ENCODE measurements at regions not wholly inside any gene's neighbourhood (a gene's known extent, or its start where the extent isn't known, plus 50 kb on each side); places are given as distances from the start of the nearest gene placed in this dataset.

GRCh38 chr1:195979646-195980045 is 628.6 kb downstream of the KCNT2 start:
- ChIA-PET CTCF (no interaction called here), POLR2A (no interaction called here)
- Mint-ChIP-seq H3K27ac (no peak overlapping the region), H3K36me3 (ENCODE audit: low read depth) (no peaks in the 10 kb centered on the region), H3K4me3 (no peak overlapping the region), H3K9me3 (ENCODE audit: insufficient read depth) (no peaks in the 10 kb centered on the region), H3K27me3 (ENCODE audit: low read depth) (no peaks in the 10 kb centered on the region), H3K4me1 (ENCODE audit: low read depth) (no peaks in the 10 kb centered on the region)
- DNase-seq (no peak), ATAC-seq (no peak)

GRCh38 chr1:195973311-195973904 is 634.8 kb downstream of the KCNT2 start:
- no peak overlapping the region for H3K4me3 Mint-ChIP-seq
- H3K27me3 Mint-ChIP-seq (ENCODE audit: low read depth), result no peaks in the 10 kb centered on the region
- no peaks in the 10 kb centered on the region for H3K4me1 Mint-ChIP-seq (ENCODE audit: low read depth)
- POLR2A ChIA-PET, result no interaction called here
- no peak overlapping the region for H3K27ac Mint-ChIP-seq
- DNase-seq, result no peak
- no peaks in the 10 kb centered on the region for H3K36me3 Mint-ChIP-seq (ENCODE audit: low read depth)
- CTCF ChIA-PET, result no interaction called here
- no peaks in the 10 kb centered on the region for H3K9me3 Mint-ChIP-seq (ENCODE audit: insufficient read depth)
- no peak for ATAC-seq

- no peak overlapping the region for H3K4me3 Mint-ChIP-seq
- no peaks in the 10 kb centered on the region for H3K27me3 Mint-ChIP-seq (ENCODE audit: low read depth)
- no peaks in the 10 kb centered on the region for H3K9me3 Mint-ChIP-seq (ENCODE audit: insufficient read depth)
- no peak for ATAC-seq
- DNase-seq, result no peak
- ChIA-PET CTCF (no interaction called here), POLR2A (no interaction called here)
- no peaks in the 10 kb centered on the region for H3K36me3 Mint-ChIP-seq (ENCODE audit: low read depth)
- H3K27ac Mint-ChIP-seq, result no peak overlapping the region
- no peaks in the 10 kb centered on the region for H3K4me1 Mint-ChIP-seq (ENCODE audit: low read depth)
These were observed 636.7 kb downstream of the KCNT2 start for GRCh38 chr1:195971589-195971988.

- Mint-ChIP-seq H3K4me1 (ENCODE audit: low read depth) (no peaks in the 10 kb centered on the region), H3K27ac (no peak overlapping the region), H3K36me3 (ENCODE audit: low read depth) (no peaks in the 10 kb centered on the region), H3K27me3 (ENCODE audit: low read depth) (no peaks in the 10 kb centered on the region), H3K4me3 (no peak overlapping the region), H3K9me3 (ENCODE audit: insufficient read depth) (no peaks in the 10 kb centered on the region)
- POLR2A ChIA-PET, result no interaction called here
- ATAC-seq (no peak), DNase-seq (no peak)
- CTCF ChIA-PET, result no interaction called here
These were observed 638.0 kb downstream of the KCNT2 start for GRCh38 chr1:195970209-195970608.

GRCh38 chr1:195965475-195965874 is 642.8 kb downstream of the KCNT2 start:
- ATAC-seq, result no peak
- no peaks in the 10 kb centered on the region for H3K27me3 Mint-ChIP-seq (ENCODE audit: low read depth)
- no peak overlapping the region for H3K4me3 Mint-ChIP-seq
- no peak for DNase-seq
- H3K9me3 Mint-ChIP-seq (ENCODE audit: insufficient read depth), result no peaks in the 10 kb centered on the region
- POLR2A ChIA-PET, result no interaction called here
- CTCF ChIA-PET, result no interaction called here
- H3K36me3 Mint-ChIP-seq (ENCODE audit: low read depth), result no peaks in the 10 kb centered on the region
- H3K4me1 Mint-ChIP-seq (ENCODE audit: low read depth), result no peaks in the 10 kb centered on the region
- no peak overlapping the region for H3K27ac Mint-ChIP-seq

GRCh38 chr1:195965036-195965435 is 643.2 kb downstream of the KCNT2 start:
- Mint-ChIP-seq H3K9me3 (ENCODE audit: insufficient read depth) (no peaks in the 10 kb centered on the region), H3K36me3 (ENCODE audit: low read depth) (no peaks in the 10 kb centered on the region), H3K4me3 (no peak overlapping the region), H3K27me3 (ENCODE audit: low read depth) (no peaks in the 10 kb centered on the region), H3K27ac (no peak overlapping the region), H3K4me1 (ENCODE audit: low read depth) (no peaks in the 10 kb centered on the region)
- CTCF ChIA-PET, result no interaction called here
- DNase-seq (no peak), ATAC-seq (no peak)
- POLR2A ChIA-PET, result no interaction called here

GRCh38 chr1:195964516-195964915 is 643.7 kb downstream of the KCNT2 start:
- no peak for DNase-seq
- ATAC-seq, result no peak
- no peak overlapping the region for H3K4me3 Mint-ChIP-seq
- no peaks in the 10 kb centered on the region for H3K27me3 Mint-ChIP-seq (ENCODE audit: low read depth)
- no peaks in the 10 kb centered on the region for H3K36me3 Mint-ChIP-seq (ENCODE audit: low read depth)
- ChIA-PET CTCF (no interaction called here), POLR2A (no interaction called here)
- H3K4me1 Mint-ChIP-seq (ENCODE audit: low read depth), result no peaks in the 10 kb centered on the region
- no peaks in the 10 kb centered on the region for H3K9me3 Mint-ChIP-seq (ENCODE audit: insufficient read depth)
- H3K27ac Mint-ChIP-seq, result no peak overlapping the region

GRCh38 chr1:195962051-195962450 is 646.2 kb downstream of the KCNT2 start:
- H3K9me3 Mint-ChIP-seq (ENCODE audit: insufficient read depth), result no peaks in the 10 kb centered on the region
- no peak overlapping the region for H3K4me3 Mint-ChIP-seq
- ATAC-seq (no peak), DNase-seq (no peak)
- no peaks in the 10 kb centered on the region for H3K4me1 Mint-ChIP-seq (ENCODE audit: low read depth)
- H3K27ac Mint-ChIP-seq, result no peak overlapping the region
- H3K27me3 Mint-ChIP-seq (ENCODE audit: low read depth), result no peaks in the 10 kb centered on the region
- CTCF ChIA-PET, result no interaction called here
- no peaks in the 10 kb centered on the region for H3K36me3 Mint-ChIP-seq (ENCODE audit: low read depth)
- POLR2A ChIA-PET, result no interaction called here

GRCh38 chr1:195960580-195960979 is 647.7 kb downstream of the KCNT2 start:
- Mint-ChIP-seq H3K9me3 (ENCODE audit: insufficient read depth) (no peaks in the 10 kb centered on the region), H3K36me3 (ENCODE audit: low read depth) (no peaks in the 10 kb centered on the region), H3K4me3 (no peak overlapping the region), H3K27me3 (ENCODE audit: low read depth) (no peaks in the 10 kb centered on the region), H3K27ac (no peak overlapping the region), H3K4me1 (ENCODE audit: low read depth) (no peaks in the 10 kb centered on the region)
- DNase-seq (no peak), ATAC-seq (no peak)
- CTCF ChIA-PET, result no interaction called here
- POLR2A ChIA-PET, result no interaction called here

- H3K4me3 Mint-ChIP-seq, result no peak overlapping the region
- H3K9me3 Mint-ChIP-seq (ENCODE audit: insufficient read depth), result no peaks in the 10 kb centered on the region
- ATAC-seq (no peak), DNase-seq (no peak)
- no peak overlapping the region for H3K27ac Mint-ChIP-seq
- H3K36me3 Mint-ChIP-seq (ENCODE audit: low read depth), result no peaks in the 10 kb centered on the region
- POLR2A ChIA-PET, result no interaction called here
- CTCF ChIA-PET, result no interaction called here
- no peaks in the 10 kb centered on the region for H3K4me1 Mint-ChIP-seq (ENCODE audit: low read depth)
- H3K27me3 Mint-ChIP-seq (ENCODE audit: low read depth), result no peaks in the 10 kb centered on the region
These were observed 650.1 kb downstream of the KCNT2 start for GRCh38 chr1:195958131-195958530.

- no peaks in the 10 kb centered on the region for H3K27me3 Mint-ChIP-seq (ENCODE audit: low read depth)
These were observed 651.4 kb downstream of the KCNT2 start for GRCh38 chr1:195956845-195957244.

GRCh38 chr1:195954848-195955247 is 653.4 kb downstream of the KCNT2 start:
- H3K36me3 Mint-ChIP-seq (ENCODE audit: low read depth), result no peaks in the 10 kb centered on the region
- no peaks in the 10 kb centered on the region for H3K4me1 Mint-ChIP-seq (ENCODE audit: low read depth)
- DNase-seq (no peak), ATAC-seq (no peak)
- no peak overlapping the region for H3K4me3 Mint-ChIP-seq
- no peak overlapping the region for H3K27ac Mint-ChIP-seq
- no peaks in the 10 kb centered on the region for H3K9me3 Mint-ChIP-seq (ENCODE audit: insufficient read depth)
- CTCF ChIA-PET, result no interaction called here
- POLR2A ChIA-PET, result no interaction called here
- H3K27me3 Mint-ChIP-seq (ENCODE audit: low read depth), result no peaks in the 10 kb centered on the region

More at GRCh38 chr1:195956845-195957244, 651.4 kb downstream of the KCNT2 start:
- ChIA-PET CTCF (no interaction called here), POLR2A (no interaction called here)
- ATAC-seq, result no peak
- DNase-seq, result no peak
- Mint-ChIP-seq H3K27ac (no peak overlapping the region), H3K36me3 (ENCODE audit: low read depth) (no peaks in the 10 kb centered on the region), H3K4me1 (ENCODE audit: low read depth) (no peaks in the 10 kb centered on the region), H3K4me3 (no peak overlapping the region), H3K9me3 (ENCODE audit: insufficient read depth) (no peaks in the 10 kb centered on the region)

- Mint-ChIP-seq H3K27me3 (ENCODE audit: low read depth) (no peaks in the 10 kb centered on the region), H3K9me3 (ENCODE audit: insufficient read depth) (no peaks in the 10 kb centered on the region), H3K4me3 (no peak overlapping the region), H3K27ac (no peak overlapping the region), H3K36me3 (ENCODE audit: low read depth) (no peaks in the 10 kb centered on the region), H3K4me1 (ENCODE audit: low read depth) (no peaks in the 10 kb centered on the region)
- ATAC-seq, result no peak
- ChIA-PET CTCF (no interaction called here), POLR2A (no interaction called here)
- DNase-seq, result no peak
These were observed 656.9 kb downstream of the KCNT2 start for GRCh38 chr1:195951313-195951712.
